GM12878 (cell line): ENCODE measurements at regions not wholly inside any gene's neighbourhood (a gene's known extent, or its start where the extent isn't known, plus 50 kb on each side); places are given as distances from the start of the nearest gene placed in this dataset.

Experiments
- CEBPZ ChIP-seq: fragments of 150-350 bp; IDR thresholded peaks from 2 replicates; pipeline ENCODE4 v1.6.1; 2016; ENCODE audit warnings: low read depth, low read length
- CTCF ChIP-seq, 3 experiments: IDR thresholded peaks in 2 of 3; conservative IDR thresholded peaks in 1 of 3; 2 replicates each; pipeline ENCODE4 v1.5.1; 2011; ENCODE audit warnings: low read depth in 3 of 3, low read length in 3 of 3, mild to moderate bottlenecking in 3 of 3, control low read depth in 2 of 3, moderate library complexity in 2 of 3, inconsistent platforms in 1 of 3, mixed read lengths in 1 of 3; ENCODE audit not compliant: control insufficient read depth in 2 of 3, insufficient read depth in 1 of 3; ENCODE audit errors: extremely low read depth in 1 of 3
- EP300 ChIP-seq, 2 experiments: fragments of 150-350 bp in 1 of 2; IDR thresholded peaks; 2 replicates each; pipeline ENCODE4 v1.6.1; 2011 to 2012; ENCODE audit warnings: low read depth in 2 of 2, low read length in 2 of 2, borderline replicate concordance in 1 of 2, improper control_type of control experiment in 1 of 2, inconsistent platforms in 1 of 2; ENCODE audit not compliant: control insufficient read depth in 1 of 2
- JUNB ChIP-seq: IDR thresholded peaks from 2 replicates; pipeline ENCODE4 v1.6.1; 2016; ENCODE audit warnings: antibody characterized with exemption, mild to moderate bottlenecking
- KDM1A ChIP-seq: fragments of 200-600 bp; sonication (generic); IDR thresholded peaks from 2 replicates; pipeline ENCODE4 v1.6.1; 2016; ENCODE audit warnings: borderline replicate concordance
- PAX8 ChIP-seq: fragments of 450-650 bp; IDR thresholded peaks from 2 replicates; pipeline ENCODE4 v1.6.1; 2017; ENCODE audit warnings: mild to moderate bottlenecking, moderate library complexity
- POLR2AphosphoS5 ChIP-seq: IDR thresholded peaks from 2 replicates; pipeline ENCODE4 v1.6.1; 2011; ENCODE audit warnings: mild to moderate bottlenecking, low read length, inconsistent platforms
- RCOR1 ChIP-seq: conservative IDR thresholded peaks from 2 replicates; pipeline ENCODE4 v1.6.1; 2012; ENCODE audit warnings: low read depth, low read length, improper control_type of control experiment
- SIN3A ChIP-seq: IDR thresholded peaks from 2 replicates; pipeline ENCODE4 v1.6.1; 2012; ENCODE audit warnings: low read depth, low read length, improper control_type of control experiment
- SP1 ChIP-seq: IDR thresholded peaks from one replicate; pipeline ENCODE4 v1.6.1; 2011; ENCODE audit warnings: low read depth, low read length
- SPI1 ChIP-seq: IDR thresholded peaks from 2 replicates; pipeline ENCODE4 v1.6.1; 2011; ENCODE audit warnings: low read depth, mild to moderate bottlenecking, low read length, moderate library complexity, borderline replicate concordance; ENCODE audit not compliant: insufficient read depth
- TAF1 ChIP-seq: IDR thresholded peaks from 2 replicates; pipeline ENCODE4 v1.6.1; 2011; ENCODE audit warnings: mild to moderate bottlenecking, low read depth, low read length, borderline replicate concordance
- ZNF207 ChIP-seq: fragments of 450-650 bp; IDR thresholded peaks from 2 replicates; pipeline ENCODE4 v1.6.1; 2014; ENCODE audit warnings: antibody characterized with exemption, mild to moderate bottlenecking, borderline replicate concordance

- TF ChIP-seq SIN3A (no peak), PAX8 (no peak), SPI1 (no peak), POLR2AphosphoS5 (no peak), CTCF (IDR thresholded peaks at IDR 0.05 in 2 of 3, conservative IDR thresholded peaks at IDR 0.05 in 1 of 3; ENCODE audit: control insufficient read depth in 2 of 3, extremely low read depth in 1 of 3, insufficient read depth in 1 of 3, low read depth in 3 of 3, low read length in 3 of 3) (no peak), JUNB (no peak), ZNF207 (no peak), SP1 (no peak), TAF1 (no peak), RCOR1 (no peak), EP300 (IDR thresholded peaks at IDR 0.05; ENCODE audit: borderline replicate concordance in 1 of 2, control insufficient read depth in 1 of 2, low read depth in 2 of 2, low read length in 2 of 2) (no peak), KDM1A (no peak), CEBPZ (no peak)
These were observed 76.8 kb downstream of the SC5D start for GRCh38 chr11:121369366-121369765.
